IMR-90 (cell line): ENCODE measurements at regions not wholly inside any gene's neighbourhood (a gene's known extent, or its start where the extent isn't known, plus 50 kb on each side); places are given as distances from the start of the nearest gene placed in this dataset.

Source experiments
- CTCF ChIP-seq: conservative IDR thresholded peaks from 2 replicates; pipeline ENCODE4 v1.5.1; 2012; ENCODE audit warnings: mild to moderate bottlenecking, low read depth, low read length, improper control_type of control experiment
- NFE2L2 ChIP-seq: fragments of 150-350 bp; IDR thresholded peaks from 2 replicates; pipeline ENCODE4 v1.6.1; 2016; ENCODE audit warnings: low read depth, mild to moderate bottlenecking, low read length
- POLR2A ChIP-seq: IDR thresholded peaks from 2 replicates; pipeline ENCODE4 v1.6.1; 2012; ENCODE audit warnings: mild to moderate bottlenecking, low read depth, low read length
- RAD21 ChIP-seq: IDR thresholded peaks from 2 replicates; pipeline ENCODE4 v1.6.1; 2012; ENCODE audit warnings: low read length, improper control_type of control experiment
- RCOR1 ChIP-seq: IDR thresholded peaks from 2 replicates; pipeline ENCODE4 v1.6.1; 2012; ENCODE audit warnings: mild to moderate bottlenecking, low read length, improper control_type of control experiment; ENCODE audit not compliant: insufficient replicate concordance

- TF ChIP-seq CTCF (no peak), RCOR1 (no peak), POLR2A (no peak), NFE2L2 (no peak), RAD21 (no peak)
Measured at GRCh38 chr14:58918066-58918738, 270.3 kb upstream of the DAAM1 start.
